Keratinocyte (primary cell): ENCODE measurements at regions not wholly inside any gene's neighbourhood (a gene's known extent, or its start where the extent isn't known, plus 50 kb on each side); places are given as distances from the start of the nearest gene placed in this dataset.

Experiments used
- DNase-seq: peaks from one replicate; pipeline ENCODE4 v3.0.0-alpha.2; 2011; ENCODE audit warnings: low read depth, missing footprints, low spot score
- FAIRE-seq: peaks from 2 replicates; lab custom pipeline; 2011; peaks lifted over from hg19 to GRCh38; lab: Jason Lieb, UNC
- H2AFZ ChIP-seq: 2 replicates; pipeline ENCODE4 v1.6.0; 2012; ENCODE audit warnings: low read length, control low read depth, inconsistent platforms; ENCODE audit not compliant: control insufficient read depth
- H3K27ac ChIP-seq: 2 replicates; pipeline ENCODE4 v1.5.1; 2011; ENCODE audit warnings: low read length; ENCODE audit not compliant: control insufficient read depth, insufficient read depth
- H3K27me3 ChIP-seq: 3 replicates; pipeline ENCODE4 v1.6.0; 2011; ENCODE audit warnings: low read length; ENCODE audit not compliant: control insufficient read depth, insufficient read depth; ENCODE audit errors: extremely low read depth
- H3K36me3 ChIP-seq, 2 experiments: 2 replicates in 1 of 2; 3 replicates in 1 of 2; pipeline ENCODE4 v1.5.1; 2011; ENCODE audit warnings: low read length in 2 of 2, mild to moderate bottlenecking in 1 of 2; ENCODE audit not compliant: control insufficient read depth in 2 of 2, insufficient read depth in 2 of 2; ENCODE audit errors: extremely low read depth in 1 of 2
- H3K4me1 ChIP-seq: 3 replicates; pipeline ENCODE4 v1.5.1; 2011; ENCODE audit warnings: low read length; ENCODE audit not compliant: control insufficient read depth, insufficient read depth; ENCODE audit errors: extremely low read depth
- H3K4me2 ChIP-seq: 3 replicates; pipeline ENCODE4 v1.6.0; 2011; ENCODE audit warnings: low read depth, low read length; ENCODE audit not compliant: control insufficient read depth, insufficient read depth; ENCODE audit errors: extremely low read depth
- H3K4me3 ChIP-seq, 3 experiments: fragments of 200-600 bp in 1 of 3; sonication (generic) in 1 of 3; 2 replicates in 2 of 3; 3 replicates in 1 of 3; pipeline ENCODE4 v1.5.1; 2011 to 2016; ENCODE audit warnings: low read length in 3 of 3, mild to moderate bottlenecking in 3 of 3, control low read depth in 2 of 3, inconsistent platforms in 1 of 3, low read depth in 1 of 3, mixed read lengths in 1 of 3, mixed run types in 1 of 3, moderate library complexity in 1 of 3; ENCODE audit not compliant: control insufficient read depth in 2 of 3, insufficient read depth in 2 of 3; ENCODE audit errors: extremely low read depth in 1 of 3
- H3K79me2 ChIP-seq: 2 replicates; pipeline ENCODE4 v1.6.0; 2012; ENCODE audit warnings: low read length; ENCODE audit not compliant: control insufficient read depth, insufficient read depth
- H3K9ac ChIP-seq: 3 replicates; pipeline ENCODE4 v1.6.0; 2011; ENCODE audit warnings: low read length; ENCODE audit not compliant: control insufficient read depth, insufficient read depth; ENCODE audit errors: extremely low read depth
- H3K9me1 ChIP-seq: 3 replicates; pipeline ENCODE4 v1.6.0; 2011; ENCODE audit warnings: low read length; ENCODE audit not compliant: control insufficient read depth, insufficient read depth; ENCODE audit errors: extremely low read depth
- H3K9me3 ChIP-seq: 2 replicates; pipeline ENCODE4 v1.5.1; 2012; ENCODE audit warnings: low read depth, low read length; ENCODE audit not compliant: control insufficient read depth
- H4K20me1 ChIP-seq: 3 replicates; pipeline ENCODE4 v1.6.0; 2011; ENCODE audit warnings: low read length; ENCODE audit not compliant: control insufficient read depth, insufficient read depth; ENCODE audit errors: extremely low read depth
- CTCF ChIP-seq, 3 experiments: IDR thresholded peaks in 1 of 3; conservative IDR thresholded peaks in 1 of 3; optimal IDR thresholded peaks in 1 of 3; 2 replicates in 2 of 3; 3 replicates in 1 of 3; pipeline versions ENCODE3 to v1.5.1; 2011; ENCODE audit warnings: low read length in 3 of 3, mild to moderate bottlenecking in 3 of 3, moderate library complexity in 2 of 3, control low read depth in 1 of 3, inconsistent platforms in 1 of 3; ENCODE audit not compliant: insufficient read depth in 2 of 3; ENCODE audit errors: extremely low read depth in 1 of 3
- EZH2 ChIP-seq: IDR thresholded peaks from one replicate; pipeline ENCODE4 v1.6.1; 2012; ENCODE audit warnings: inconsistent platforms, mild to moderate bottlenecking, low read length, moderate library complexity
- dilution Hi-C: fragments of 300-500 bp; cut with MboI; formaldehyde crosslinking; loops from one replicate; pipeline ENCODE4 v1.7.0; 2020; ENCODE audit warnings: low sequenced_read_pairs; ENCODE audit not compliant: extremely low pct_ligation_motif_present

DNA sequence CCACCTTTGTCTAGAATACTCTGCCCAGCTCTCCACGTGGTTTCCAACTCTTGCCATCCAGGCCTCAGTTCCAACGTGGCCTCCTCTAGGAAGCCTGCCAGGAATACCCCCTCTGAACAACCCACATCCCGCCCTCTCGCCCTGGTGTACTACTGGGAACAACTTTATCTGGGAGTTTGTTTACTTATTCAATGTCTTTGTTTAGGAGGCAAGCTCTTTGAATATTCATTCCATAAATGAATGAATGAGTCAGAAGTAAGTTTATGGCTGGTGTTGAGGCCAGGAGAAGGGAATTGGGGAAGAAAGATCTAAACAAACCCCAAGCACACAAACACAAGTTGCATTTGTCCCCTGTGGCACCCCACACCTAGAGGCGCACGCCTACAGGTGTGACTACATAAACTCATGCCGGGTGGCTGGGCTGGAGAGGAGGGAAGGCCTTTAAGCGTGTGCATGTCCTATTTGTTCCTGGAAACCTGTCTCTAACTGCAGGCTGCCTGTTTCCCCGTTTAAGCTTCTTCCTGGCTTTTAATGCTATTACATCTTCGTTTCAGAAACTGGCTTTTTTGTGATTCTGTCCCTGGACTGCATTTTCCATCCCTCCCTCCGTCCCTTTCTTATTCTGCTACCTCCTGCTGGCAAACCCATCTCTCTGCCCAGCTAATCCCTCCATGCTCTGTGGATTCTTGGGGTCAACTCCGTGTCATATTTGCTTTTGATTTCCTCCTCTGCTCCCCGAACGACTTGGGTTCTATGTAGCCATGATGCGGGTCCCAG lies 57.9 kb downstream of the FZD10 start:
- Histone ChIP-seq H3K4me3 (no peak overlapping the region), H3K36me3 (no peaks in the 10 kb centered on the region), H2AFZ (no peak overlapping the region), H3K27ac (no peak overlapping the region), H3K4me1 (peaks cover 15% of the 10 kb centered on the region), H3K4me2 (no peak overlapping the region), H3K9me3 (no peaks in the 10 kb centered on the region), H4K20me1 (no peaks in the 10 kb centered on the region), H3K9ac (no peak overlapping the region), H3K27me3 (no peaks in the 10 kb centered on the region), H3K79me2 (no peaks in the 10 kb centered on the region), H3K9me1 (no peaks in the 10 kb centered on the region)
- no peak for DNase-seq
- TF ChIP-seq EZH2: no peak
- dilution Hi-C loops: no loop called here
- FAIRE-seq: no peak

- DNase-seq: no peak
- no peak for TF ChIP-seq CTCF (optimal IDR thresholded peaks at IDR 0.05 in 1 of 3, IDR thresholded peaks at IDR 0.05 in 1 of 3, conservative IDR thresholded peaks at IDR 0.05 in 1 of 3; ENCODE audit: extremely low read depth in 1 of 3, insufficient read depth in 2 of 3, low read length in 3 of 3)
- TF ChIP-seq EZH2: no peak
- Histone ChIP-seq H3K27me3 (no peaks in the 10 kb centered on the region), H3K9ac (no peak overlapping the region), H3K36me3 (no peaks in the 10 kb centered on the region), H3K27ac (no peak overlapping the region), H3K4me2 (no peak overlapping the region), H3K4me3 (no peak overlapping the region), H3K4me1 (peaks cover 9% of the 10 kb centered on the region), H3K9me1 (no peaks in the 10 kb centered on the region), H3K9me3 (no peaks in the 10 kb centered on the region), H3K79me2 (no peaks in the 10 kb centered on the region), H2AFZ (no peak overlapping the region), H4K20me1 (no peaks in the 10 kb centered on the region)
- dilution Hi-C loops: no loop called here
- no peak for FAIRE-seq
Measured at GRCh38 chr12:130220706-130221100, 58.4 kb downstream of the FZD10 start.
